GM18505 (cell line): ENCODE measurements at regions not wholly inside any gene's neighbourhood (a gene's known extent, or its start where the extent isn't known, plus 50 kb on each side); places are given as distances from the start of the nearest gene placed in this dataset.
"Not testable (repeated sequence)": the region's sequence is repeated elsewhere in the genome, so short reads cannot be mapped to it uniquely, and the experiment has no call there.

ENCODE experiments used
- ATAC-seq: cut with Tn5 transposase; IDR thresholded peaks from one replicate; pipeline ENCODE4 v1.9.1; 2021; ENCODE audit not compliant: unreplicated experiment
- POLR2A ChIP-seq: IDR thresholded peaks from 4 replicates; pipeline ENCODE4 v1.6.1; 2011; ENCODE audit warnings: borderline replicate concordance; ENCODE audit not compliant: insufficient read depth, insufficient read length; ENCODE audit errors: extremely low read depth

GRCh38 chr3:104437891-104438290 lies 928.8 kb upstream of the ALCAM start:
- no peak for ATAC-seq
- no peak for TF ChIP-seq POLR2A

GRCh38 chr3:104438706-104439105 lies 928.0 kb upstream of the ALCAM start:
- no peak for ATAC-seq
- no peak for TF ChIP-seq POLR2A

- not testable (repeated sequence) for ATAC-seq
Observed at GRCh38 chr3:104445252-104445919, 921.3 kb upstream of the ALCAM start.

DNA sequence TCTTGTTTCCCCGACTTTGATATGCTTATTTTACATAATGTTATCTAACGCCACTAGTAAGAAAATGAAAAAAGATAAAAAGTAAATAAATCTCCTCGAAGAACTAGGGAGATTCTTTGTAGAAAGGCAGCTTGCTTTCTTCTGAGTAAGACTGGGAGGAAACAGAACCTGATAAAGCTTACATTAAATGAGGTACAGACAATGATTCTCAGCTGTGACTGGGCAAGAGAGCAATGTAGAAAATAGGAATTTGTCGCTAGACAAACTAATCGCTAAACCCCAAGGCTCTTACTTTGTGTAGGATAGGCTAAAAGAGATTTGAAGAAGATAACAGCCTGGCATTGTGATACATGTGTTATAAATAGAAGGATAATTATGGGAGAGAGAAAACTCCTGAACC lies 919.0 kb upstream of the ALCAM start:
- no peak for TF ChIP-seq POLR2A
- ATAC-seq = no peak

DNA sequence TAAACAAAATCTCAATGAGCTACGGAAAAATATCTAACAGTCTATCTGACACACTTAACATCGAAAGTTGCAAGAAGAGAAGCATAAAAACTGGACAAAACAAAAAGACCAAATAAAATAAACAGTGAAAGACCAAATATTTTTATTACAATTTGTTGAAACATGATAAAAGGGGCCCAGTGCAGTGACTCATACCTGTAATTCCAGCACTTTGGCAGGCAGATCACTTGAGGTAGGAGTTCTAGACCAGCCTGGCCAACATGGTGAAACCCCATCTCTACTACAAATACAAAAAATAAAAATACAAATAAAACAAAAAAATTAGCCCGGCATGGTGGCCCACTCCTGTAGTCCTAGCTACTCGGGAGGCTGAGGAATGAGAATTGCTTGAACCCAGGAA lies 914.0 kb upstream of the ALCAM start:
- no peak for ATAC-seq
- TF ChIP-seq POLR2A = no peak

DNA sequence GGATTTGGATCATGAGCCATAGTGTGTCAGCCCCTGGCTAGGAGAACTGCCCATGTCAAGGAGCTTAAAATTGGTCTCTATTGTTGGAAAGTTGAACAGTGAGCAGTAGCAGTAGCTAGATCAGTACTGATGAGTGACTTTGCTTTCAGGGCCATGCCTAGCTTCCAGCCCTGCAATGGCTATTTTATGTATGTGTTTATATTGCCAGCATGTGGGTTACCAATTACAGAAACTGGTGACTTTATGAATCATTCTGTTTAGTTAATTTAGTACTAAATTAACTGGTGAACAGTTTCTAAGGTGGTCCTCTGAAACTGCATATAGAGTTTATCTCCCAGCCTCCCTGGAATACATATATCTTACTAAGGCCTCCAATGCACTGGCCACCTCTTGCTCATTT lies 908.1 kb upstream of the ALCAM start:
- no peak for ATAC-seq
- no peak for TF ChIP-seq POLR2A

DNA sequence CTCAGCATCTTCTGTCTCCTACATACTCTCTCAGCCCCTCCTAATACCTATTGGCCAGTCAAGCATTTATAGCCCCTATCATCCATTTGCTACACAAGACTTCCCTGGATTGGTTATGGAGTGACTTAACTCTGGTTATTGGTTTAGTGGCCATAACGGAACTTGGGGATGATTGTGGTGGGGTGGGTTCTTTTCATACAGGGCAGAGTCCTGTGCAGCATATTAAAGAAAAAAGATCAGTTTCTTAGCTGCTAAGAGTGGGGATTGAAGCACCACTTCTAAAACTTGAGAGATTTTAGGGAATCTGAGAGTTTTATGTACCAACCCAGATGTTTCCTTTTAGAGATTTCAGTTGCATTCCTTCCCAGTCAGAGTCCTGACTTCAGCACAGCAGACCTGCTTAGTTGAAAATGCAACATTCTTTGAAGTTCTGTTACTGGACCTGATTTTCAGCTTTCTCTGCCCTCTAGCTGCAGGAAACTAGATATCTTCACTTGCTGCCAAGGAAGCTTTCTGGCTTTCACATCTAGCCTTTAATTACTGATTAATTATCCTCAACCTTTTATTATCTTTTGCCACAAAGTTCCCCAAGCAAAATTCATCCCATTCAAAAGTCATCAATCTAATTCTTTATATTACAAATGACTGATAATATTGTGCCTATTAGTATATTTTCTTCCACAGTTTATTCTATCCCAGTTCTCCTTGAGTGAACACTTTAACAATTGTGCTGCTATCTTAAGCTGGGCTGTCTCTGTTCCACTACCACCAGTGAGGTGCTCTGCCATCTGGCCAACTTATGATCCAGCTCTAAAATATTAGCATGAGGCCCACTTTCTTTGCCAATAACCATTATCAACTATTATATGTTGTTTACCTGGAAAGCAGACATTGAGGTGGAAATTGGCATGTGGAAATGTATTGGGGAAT lies 906.0 kb upstream of the ALCAM start:
- ATAC-seq = no peak
- TF ChIP-seq POLR2A = no peak

GRCh38 chr3:104461431-104461830 lies 905.3 kb upstream of the ALCAM start:
- no peak for ATAC-seq
- no peak for TF ChIP-seq POLR2A

DNA sequence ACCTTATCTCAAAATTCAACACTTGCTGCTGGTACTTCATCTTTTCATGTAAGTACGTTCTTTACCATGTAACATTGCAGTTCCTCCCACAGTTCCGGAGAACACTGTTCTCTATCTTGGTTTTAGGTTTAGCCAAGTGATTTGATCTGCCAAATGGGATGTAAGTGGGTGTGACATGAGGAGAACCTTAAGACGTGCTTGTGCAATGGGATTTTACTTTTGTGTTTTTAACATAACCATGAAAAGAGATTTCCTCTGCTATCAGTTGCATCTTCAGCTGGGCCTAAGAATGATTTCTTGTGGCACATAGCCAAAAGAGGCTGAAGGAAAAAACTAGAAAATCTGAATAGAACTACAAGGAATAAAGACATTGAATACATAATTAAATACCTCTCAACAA lies 894.5 kb upstream of the ALCAM start:
- no peak for ATAC-seq
- TF ChIP-seq POLR2A = no peak

GRCh38 chr3:104474011-104474410 lies 892.7 kb upstream of the ALCAM start:
- no peak for TF ChIP-seq POLR2A

DNA sequence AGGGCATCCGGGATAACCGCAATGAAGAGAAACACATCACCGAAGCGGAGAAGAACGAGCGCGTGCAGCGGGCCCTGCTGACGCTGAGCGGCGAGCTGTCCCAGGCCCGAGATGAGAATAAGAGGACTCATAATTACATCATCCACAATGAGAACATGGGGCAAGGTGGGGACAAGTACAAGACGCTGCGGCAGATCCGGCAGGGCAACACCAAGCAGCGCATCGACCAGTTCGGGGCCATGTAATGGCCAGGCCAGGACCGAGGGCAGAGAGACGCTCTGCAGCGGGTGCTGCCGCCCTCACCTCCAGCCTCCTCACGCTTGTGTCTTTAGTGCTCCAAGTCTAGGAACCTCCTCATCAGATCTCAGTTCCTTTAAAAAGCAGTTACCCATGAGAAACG lies 863.7 kb upstream of the ALCAM start:
- no peak for ATAC-seq

More at GRCh38 chr3:104474011-104474410, 892.7 kb upstream of the ALCAM start:
- no peak for ATAC-seq

GRCh38 chr3:104510131-104510849 lies 856.4 kb upstream of the ALCAM start:
- TF ChIP-seq POLR2A = no peak
- no peak for ATAC-seq

More for the DNA sequence above, 863.7 kb upstream of the ALCAM start:
- TF ChIP-seq POLR2A = no peak

DNA sequence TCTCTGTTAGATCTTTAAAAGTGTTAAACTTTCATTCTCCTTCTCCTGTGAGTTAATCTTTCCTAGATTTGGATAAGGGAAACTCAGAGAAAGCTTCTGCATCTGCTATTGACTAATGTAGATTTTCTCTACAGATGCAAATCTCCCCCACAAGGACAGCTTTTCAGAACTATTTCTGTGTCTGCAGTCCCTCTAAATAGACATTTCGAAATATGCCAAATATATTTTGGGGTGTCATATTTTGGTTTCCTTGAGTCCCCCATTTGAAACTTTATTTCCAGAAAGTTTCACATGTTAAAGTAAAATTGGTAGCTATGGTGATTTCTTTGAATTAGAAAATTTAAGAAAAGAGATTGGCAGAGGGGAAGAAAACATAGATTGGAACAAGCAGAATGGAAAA lies 852.3 kb upstream of the ALCAM start:
- no peak for ATAC-seq
- TF ChIP-seq POLR2A = no peak
